HG03196 (cell line): ENCODE measurements at regions not wholly inside any gene's neighbourhood (a gene's known extent, or its start where the extent isn't known, plus 50 kb on each side); places are given as distances from the start of the nearest gene placed in this dataset.
"Not testable (repeated sequence)": the region's sequence is repeated elsewhere in the genome, so short reads cannot be mapped to it uniquely, and the experiment has no call there.

Experiments used
- ATAC-seq: cut with Tn5 transposase; IDR thresholded peaks from one replicate; pipeline ENCODE4 v1.9.1; 2021; ENCODE audit not compliant: unreplicated experiment

DNA sequence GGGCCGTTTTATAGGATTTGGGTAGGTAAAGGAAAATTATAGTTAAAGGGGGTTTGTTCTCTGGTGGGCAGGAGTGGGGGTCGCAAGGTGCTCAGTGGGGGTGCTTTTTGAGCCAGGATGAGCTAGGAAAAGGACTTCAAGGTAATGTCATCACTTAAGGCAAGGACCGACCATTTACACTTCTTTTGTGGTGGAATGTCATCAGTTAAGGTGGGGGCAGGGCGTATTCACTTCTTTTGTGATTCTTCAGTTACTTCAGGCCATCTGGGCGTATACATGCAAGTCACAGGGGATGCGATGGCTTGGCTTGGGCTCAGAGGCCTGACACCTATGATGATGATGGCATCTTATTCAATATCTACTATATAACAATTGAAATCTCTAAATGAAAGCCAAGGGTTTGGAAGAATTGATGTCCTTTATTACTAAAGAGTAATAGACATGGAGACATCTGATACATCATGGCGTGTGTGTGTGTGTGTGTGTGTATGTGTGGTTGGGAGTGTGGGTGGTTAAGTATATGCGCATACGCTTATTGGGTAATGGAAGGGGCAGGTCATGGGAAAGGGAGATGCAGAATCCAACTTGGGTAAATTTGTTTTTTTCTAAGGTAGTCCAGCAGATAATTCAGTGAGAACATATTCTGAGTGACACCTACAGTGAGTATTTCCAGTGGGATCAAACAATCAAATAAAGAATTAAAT is 236.9 kb upstream of the DUSP10 start:
- ATAC-seq, result not testable (repeated sequence)

DNA sequence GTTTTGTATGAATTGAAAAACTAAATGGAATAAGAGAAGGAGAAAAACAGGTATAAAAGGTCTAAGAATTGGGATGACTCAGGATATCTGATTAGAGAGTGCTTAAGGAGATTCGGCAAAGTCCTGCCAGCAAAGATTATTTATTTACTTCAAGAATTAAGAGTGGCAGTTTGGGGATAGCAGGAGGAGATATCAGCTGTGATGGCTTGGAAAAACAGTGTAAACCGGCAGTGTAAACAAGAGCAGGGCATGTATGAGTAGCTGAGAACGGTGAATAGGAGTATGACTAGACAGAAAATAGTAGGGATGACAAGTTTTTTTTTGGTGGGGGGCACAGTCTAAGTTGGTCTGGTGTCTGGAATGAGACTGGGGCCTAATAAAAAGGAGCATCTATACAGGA is 231.9 kb upstream of the DUSP10 start:
- not testable (repeated sequence) for ATAC-seq

- no peak for ATAC-seq
Measured at GRCh38 chr1:221972276-221973235, 230.7 kb upstream of the DUSP10 start.

GRCh38 chr1:221971035-221971434 is 229.1 kb upstream of the DUSP10 start:
- ATAC-seq, result not testable (repeated sequence)

DNA sequence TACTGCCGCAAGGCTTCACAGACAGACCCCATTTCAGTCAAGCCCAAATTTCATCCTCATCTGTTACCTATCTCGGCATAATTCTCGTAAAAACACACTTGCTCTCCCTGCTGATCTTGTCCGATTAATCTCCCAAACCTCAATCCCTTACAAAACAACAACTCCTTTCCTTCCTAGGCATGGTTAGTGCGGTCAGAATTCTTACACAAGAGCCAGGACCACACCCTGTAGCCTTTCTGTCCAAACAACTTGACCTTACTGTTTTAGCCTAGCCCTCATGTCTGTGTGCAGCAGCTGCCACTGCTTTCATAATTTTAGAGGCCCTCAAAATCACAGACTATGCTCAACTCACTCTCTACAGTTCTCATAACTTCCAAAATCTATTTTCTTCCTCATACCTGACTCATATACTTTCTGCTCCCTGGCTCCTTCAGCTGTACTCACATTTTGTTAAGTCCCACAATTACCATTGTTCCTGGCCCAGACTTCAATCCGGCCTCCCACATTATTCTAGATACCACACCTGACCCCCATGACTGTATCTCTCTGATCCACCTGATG is 227.5 kb upstream of the DUSP10 start:
- ATAC-seq, result not testable (repeated sequence)

- not testable (repeated sequence) for ATAC-seq
Measured at GRCh38 chr1:221967538-221967937, 225.6 kb upstream of the DUSP10 start.

GRCh38 chr1:221966888-221967287 is 225.0 kb upstream of the DUSP10 start:
- not testable (repeated sequence) for ATAC-seq

DNA sequence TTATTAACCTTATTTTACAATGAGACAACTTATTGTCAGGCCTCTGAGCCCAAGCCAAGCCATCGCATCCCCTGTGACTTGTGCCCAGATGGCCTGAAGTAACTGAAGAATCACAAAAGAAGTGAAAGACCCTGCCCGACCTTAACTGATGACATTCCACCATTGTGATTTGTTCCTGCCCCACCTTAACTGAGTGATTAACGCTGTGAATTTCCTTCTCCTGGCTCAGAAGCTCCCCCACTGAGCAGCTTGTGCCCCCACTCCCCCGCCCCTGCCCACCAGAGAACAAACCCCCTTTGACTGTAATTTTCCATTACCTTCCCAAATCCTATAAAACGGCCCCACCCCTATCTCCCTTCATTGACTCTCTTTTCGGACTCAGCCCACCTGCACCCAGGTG is 224.0 kb upstream of the DUSP10 start:
- not testable (repeated sequence) for ATAC-seq

- ATAC-seq, result no peak
Measured at GRCh38 chr1:221965252-221965651, 223.4 kb upstream of the DUSP10 start.

DNA sequence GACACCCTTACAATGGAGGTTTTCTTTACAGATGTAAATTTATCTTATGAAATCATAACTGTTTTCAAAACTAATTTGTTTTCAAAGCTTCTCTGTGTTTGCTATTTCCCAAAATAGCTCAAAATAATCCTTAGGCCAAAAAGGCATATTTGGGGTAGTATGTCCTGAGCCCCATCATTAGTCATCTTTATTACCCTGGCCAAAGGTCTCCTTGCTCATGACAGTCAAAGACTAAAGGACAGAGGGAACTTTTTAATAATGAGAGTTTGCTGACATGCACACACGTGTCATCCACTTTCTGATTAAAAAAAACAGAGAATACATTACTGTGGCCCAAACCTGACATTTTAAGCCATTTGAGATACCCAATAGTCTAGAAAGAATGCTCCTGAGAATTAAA is 221.9 kb upstream of the DUSP10 start:
- no peak for ATAC-seq

DNA sequence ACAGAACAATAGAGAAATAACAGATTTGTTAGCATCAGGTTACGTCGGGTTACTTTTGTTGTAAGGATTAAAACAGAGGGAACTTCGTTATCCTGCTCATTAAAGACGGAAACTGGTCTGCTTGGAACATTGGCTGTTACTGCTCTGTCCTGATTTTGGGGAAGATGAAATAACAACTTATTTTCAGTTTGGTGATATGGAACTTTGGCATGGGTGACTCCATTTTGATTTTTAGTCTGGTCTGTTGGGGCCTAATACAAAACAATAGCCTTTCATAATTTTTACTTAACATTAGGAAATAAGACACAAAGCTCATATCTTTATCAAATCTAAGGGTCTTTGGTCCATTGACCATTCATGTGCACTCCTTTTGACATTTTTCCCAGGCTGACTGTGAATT is 220.5 kb upstream of the DUSP10 start:
- ATAC-seq, result no peak

- ATAC-seq, result peak; percentile 99
Measured at GRCh38 chr1:221961532-221962292, 219.8 kb upstream of the DUSP10 start.

GRCh38 chr1:221958161-221958562 is 216.3 kb upstream of the DUSP10 start:
- ATAC-seq, result not testable (repeated sequence)

- not testable (repeated sequence) for ATAC-seq
Measured at GRCh38 chr1:221957350-221957749, 215.5 kb upstream of the DUSP10 start.

DNA sequence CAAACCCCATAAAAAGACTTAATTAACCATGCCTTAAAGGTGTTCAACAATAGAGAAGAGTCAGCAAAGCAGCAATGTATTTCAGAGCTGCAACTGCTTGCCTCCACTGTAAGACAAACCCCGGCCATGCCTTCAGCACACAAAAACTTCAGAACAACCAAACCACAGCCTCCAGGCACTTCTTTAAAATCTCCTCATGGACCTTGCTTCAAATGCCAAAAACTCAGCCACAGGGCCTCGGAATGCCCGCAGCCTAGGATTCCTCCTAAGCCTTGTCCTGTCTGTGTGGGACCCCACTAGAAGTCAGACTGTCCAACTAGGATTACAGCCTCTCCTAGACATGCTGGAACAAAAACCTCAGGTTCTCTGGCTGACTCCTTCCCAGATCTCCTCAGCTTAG is 208.1 kb upstream of the DUSP10 start:
- no peak for ATAC-seq

GRCh38 chr1:221948459-221948858 is 206.6 kb upstream of the DUSP10 start:
- no peak for ATAC-seq

GRCh38 chr1:221947731-221948130 is 205.8 kb upstream of the DUSP10 start:
- ATAC-seq, result no peak

- no peak for ATAC-seq
Measured at GRCh38 chr1:221946768-221947167, 204.9 kb upstream of the DUSP10 start.

- no peak for ATAC-seq
Measured at GRCh38 chr1:221945669-221946068, 203.8 kb upstream of the DUSP10 start.

- no peak for ATAC-seq
Measured at GRCh38 chr1:221944247-221944870, 202.5 kb upstream of the DUSP10 start.
